ENCODE measurements at regions not wholly inside any gene's neighbourhood (a gene's known extent, or its start where the extent isn't known, plus 50 kb on each side); places are given as distances from the start of the nearest gene placed in this dataset.

DNA sequence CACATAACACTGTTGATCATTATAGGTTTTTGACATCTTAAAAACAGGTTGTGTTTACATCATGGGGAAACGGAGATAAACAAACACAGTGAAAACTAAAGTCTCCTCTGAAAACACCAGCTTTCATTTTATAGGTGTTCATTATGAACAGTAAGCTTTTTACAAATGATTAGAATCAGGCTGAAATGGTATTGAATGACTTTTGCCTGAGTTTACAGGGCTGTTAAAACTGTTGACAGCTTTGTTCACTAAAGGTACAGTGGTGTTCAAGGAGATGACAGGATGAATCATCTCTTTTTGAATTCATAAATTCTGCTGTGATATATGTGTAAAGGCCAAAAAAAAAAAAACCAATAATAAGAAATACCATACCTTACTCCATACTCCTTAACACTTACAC is 184.6 kb upstream of the CNTN5 start:
- DNase-seq (ENCODE audit: low read depth in 2 of 2): no peak

DNA sequence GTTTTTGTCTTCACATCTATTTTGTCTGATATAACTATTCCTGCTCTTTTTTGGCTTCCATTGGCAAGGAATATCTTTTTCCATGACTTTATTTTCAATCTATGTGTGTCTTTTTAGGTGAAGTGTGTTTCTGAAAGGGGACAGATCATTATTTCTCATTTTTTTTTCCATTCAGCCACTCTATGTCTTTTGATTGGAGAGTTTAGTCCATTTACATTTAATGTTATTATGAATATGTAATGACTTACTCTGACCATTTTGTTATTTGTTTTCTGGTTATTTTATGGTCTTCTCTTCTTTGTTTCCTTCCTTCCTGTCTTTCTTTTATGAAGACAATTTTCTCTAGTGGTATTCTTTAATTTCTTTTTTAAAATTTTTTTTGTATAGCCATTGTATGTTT is 178.6 kb upstream of the CNTN5 start:
- no peak for DNase-seq (ENCODE audit: low read depth in 2 of 2)

DNA sequence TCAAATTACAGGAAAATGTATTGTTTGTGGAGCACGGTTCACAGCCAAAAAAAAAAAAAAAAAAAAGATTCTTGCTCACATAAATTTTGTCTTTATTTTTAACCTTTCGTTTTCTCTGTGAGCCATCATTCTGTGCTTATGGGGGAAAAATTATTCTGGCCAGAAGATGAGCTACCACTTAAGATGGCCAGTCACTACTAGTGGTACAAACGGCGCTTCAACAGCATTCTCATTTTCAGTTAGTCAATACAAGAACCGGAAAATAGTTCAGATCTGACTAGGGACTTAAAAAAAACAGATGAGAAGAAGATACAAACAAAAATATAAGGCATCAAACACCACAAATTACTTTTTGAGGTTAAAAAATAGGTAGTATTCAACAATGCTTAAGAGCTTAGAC is 158.6 kb upstream of the CNTN5 start:
- no peak for DNase-seq (ENCODE audit: low read depth in 2 of 2)

DNA sequence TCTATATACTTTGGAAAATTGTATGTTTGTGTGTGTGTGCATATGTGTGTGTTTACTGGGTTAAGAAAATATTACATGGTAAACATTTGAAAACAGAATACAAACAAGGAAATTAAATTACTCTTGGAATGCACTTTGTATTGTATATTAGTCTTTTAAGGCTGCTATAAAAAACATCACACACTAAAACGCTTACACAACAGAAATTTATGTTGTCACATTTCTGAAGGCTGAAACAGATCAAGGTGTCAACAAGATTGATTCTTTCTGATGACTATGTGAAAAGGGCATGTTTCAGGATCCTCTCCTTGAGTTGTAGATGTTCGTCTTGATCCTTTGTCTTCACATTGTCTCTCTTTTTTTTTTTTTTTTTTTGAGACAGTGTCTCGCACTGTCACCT is 149.1 kb upstream of the CNTN5 start:
- no peak for DNase-seq (ENCODE audit: low read depth in 2 of 2)

DNA sequence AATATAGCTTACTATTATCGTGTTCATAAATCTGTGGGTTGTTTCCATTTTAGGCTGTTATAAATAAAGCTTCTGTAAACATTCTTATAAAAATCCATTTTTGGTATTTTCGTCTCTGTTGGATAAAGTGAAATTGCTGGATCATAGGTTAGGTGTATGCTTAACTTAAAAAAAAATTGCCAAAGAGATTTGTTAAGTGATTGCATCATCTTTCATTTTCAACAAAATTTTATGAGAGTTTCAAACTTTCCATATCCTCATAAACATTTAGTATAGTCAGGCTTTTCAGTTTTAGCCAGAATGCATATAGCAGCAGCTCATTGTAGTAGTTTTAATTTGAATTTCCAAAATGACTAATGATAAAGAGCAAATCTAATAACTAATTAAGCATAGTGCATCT is 146.7 kb upstream of the CNTN5 start:
- DNase-seq (ENCODE audit: low read depth in 2 of 2): no peak

DNA sequence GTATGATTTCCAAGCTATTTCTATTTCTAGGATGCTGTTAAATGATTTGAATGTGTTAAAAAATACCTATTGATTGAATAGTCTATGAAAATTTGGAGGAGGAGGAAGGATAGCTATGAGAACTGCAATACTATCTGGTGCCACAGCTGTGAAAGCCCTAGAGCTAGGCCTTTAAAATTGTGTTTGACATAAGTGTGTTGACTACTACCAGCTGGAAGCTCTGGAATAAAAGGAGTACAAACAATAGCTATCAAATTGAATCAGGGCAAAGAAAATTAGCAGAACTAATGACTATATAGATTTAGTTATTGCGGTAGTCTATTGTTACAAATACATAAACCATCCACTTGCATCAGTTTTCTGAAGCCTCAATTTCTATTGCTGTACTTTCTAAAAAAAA is 124.8 kb upstream of the CNTN5 start:
- DNase-seq (ENCODE audit: low read depth in 2 of 2): no peak

DNA sequence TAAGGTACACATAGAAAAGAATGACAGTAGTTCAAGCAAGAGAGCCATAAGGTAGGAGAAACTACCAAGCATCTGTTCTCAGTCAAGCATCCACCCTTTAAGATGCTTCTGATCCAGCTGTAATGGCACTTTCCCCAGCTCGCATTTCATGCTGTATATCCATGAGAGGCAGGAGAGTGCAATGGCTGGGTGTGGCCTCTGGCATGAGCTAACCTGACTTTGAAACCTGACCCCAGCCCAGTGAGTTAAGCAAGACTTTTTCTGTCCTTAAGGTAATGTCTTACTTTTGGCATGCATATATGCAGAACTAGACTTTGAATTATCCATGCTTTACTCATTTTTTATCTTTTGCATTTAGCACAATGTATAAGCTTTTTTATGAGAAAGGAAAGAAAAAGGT is 79.8 kb upstream of the CNTN5 start:
- DNase-seq (ENCODE audit: low read depth in 2 of 2): no peak

DNA sequence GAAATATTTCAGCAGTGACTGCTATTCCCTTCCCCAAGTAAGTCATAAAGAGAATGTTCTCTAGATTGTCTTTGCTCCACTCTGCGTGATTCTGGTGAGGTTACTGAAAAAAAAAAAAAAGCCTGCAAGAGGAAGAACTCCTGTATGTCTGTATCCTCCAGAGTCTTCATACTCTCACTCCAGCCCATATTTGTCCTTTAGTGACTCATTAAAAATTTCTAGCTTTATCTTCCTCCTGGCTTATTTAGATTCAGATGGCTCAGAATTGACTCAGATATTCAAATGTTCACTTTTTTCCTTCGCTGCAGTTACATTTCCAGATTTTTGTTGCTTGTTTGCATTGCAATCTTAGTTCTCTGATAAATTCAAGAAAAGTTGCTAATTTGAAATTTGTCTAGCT is 76.3 kb upstream of the CNTN5 start:
- DNase-seq (ENCODE audit: low read depth in 2 of 2): no peak

DNA sequence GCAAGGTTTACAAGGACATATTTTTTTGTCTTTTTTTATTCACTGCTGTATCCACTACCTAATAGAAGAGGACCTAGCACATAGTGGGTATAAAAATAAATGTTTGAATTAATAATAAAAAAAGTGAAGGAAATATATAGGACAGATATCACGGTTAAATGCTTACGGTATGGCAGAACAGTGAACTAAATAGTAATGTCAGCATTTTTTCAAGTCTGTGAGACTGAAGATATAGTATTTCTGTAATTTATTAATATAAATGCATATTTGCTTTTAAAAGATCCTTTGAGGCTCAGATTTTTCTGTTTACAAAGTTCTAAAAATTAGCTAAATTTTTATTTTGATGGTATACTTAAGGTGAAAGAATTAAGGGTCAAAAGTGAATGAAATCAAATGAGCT is 68.6 kb upstream of the CNTN5 start:
- DNase-seq (ENCODE audit: low read depth in 2 of 2): no peak

DNA sequence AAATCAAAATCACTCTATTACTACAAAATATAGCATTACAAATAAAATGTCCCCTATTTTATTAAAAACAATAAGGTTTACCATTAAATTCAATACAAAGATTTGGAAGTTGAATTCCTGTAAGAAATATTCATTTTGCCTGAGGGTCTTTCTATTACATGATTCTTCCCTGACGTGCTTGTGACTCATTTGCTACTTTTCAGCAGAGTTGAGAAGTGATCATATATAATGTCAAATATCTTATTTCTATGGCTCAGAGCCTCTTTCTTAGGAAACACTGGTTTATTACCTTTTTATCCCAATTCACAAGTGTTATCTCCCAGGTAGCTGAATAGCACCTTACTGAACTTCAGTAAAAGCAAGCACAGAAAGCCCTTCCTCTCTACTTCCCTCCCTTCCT is 65.2 kb upstream of the CNTN5 start:
- DNase-seq (ENCODE audit: low read depth in 2 of 2): no peak

DNA sequence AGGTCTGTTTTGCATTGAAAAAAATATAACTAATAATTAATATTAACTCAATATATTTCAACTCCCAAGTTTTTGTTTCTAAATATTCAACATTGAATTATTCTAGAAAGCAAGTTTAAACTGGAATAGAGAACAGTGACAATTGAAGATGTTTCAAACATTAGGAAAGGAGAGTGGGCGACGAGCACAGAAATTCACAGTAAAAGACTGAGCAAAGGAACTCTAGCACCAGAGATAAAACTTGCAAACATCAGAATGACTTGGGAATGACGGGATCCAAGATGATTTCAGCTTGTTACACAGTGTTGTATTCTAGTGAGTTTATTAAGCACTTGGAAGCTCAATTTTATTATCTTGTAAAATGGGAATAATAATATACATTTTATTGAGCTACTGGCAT is 56.6 kb upstream of the CNTN5 start:
- no peak for DNase-seq (ENCODE audit: low read depth in 2 of 2)

DNA sequence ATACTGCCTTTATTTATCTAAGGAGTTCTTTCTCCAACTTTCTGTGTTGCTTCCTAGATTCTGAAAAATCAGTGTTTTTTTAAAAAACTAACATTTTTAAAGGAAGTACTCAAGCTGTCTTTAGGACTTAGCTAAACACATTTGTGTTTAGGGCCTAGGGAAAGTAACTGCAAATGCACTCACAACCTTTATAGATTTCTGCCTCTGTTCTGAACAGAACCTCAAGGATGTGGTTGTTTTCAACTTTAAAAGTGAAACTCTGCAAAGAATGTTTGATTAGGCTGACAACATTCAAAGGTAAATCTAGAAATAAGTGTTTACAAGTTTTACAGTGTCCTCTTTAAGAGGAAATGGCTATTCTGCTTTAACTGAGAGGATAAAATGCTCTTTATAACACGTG is 55.4 kb upstream of the CNTN5 start:
- DNase-seq (ENCODE audit: low read depth in 2 of 2): no peak

DNA sequence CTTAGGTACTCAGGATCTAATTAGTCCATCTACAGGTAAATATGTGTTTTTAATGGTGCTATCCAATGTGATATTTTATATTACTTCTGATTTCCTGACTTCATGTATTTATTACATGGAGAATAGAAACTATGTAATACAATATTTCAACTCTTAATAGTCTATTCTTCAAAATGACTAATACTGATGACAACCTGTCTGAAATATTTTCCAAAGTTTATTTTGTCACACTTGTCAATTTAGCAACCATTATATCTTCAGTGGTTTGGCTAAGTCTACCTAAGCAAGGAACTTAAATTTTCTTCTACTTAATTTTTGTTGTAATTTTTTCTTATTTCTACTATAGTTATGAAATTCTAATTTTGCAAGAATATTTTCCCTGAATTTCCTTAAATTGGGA is 55.0 kb upstream of the CNTN5 start:
- DNase-seq (ENCODE audit: low read depth in 2 of 2): no peak

DNA sequence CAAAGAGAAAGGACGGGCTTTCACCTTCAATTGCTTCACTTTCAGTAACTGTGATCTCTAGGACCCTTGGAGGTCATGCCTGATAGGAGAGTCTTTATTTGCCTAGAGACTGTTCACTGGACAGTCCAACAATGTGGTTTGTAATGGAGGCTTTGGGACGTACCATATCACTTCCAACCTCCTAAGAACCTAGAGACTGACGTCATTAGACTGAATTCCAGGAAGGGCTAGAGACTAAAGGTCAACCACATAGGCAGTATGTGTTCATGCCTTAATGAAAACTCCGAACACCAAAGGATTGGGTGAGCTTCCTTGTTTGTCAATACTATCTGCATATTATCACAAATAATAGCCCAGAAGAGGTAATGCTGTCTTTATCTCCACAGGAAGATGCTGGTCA is 53.7 kb upstream of the CNTN5 start:
- DNase-seq (ENCODE audit: low read depth in 2 of 2): no peak

Measured in activated CD4-positive, alpha-beta T cell treated with anti-CD3 and anti-CD28 coated beads for 24 hours (primary cell).